Activated naive CD8-positive, alpha-beta T cell treated with anti-CD3 and anti-CD28 coated beads for 36 hours (primary cell): ENCODE measurements at regions not wholly inside any gene's neighbourhood (a gene's known extent, or its start where the extent isn't known, plus 50 kb on each side); places are given as distances from the start of the nearest gene placed in this dataset.

Experiments
- DNase-seq: peaks from one replicate; pipeline ENCODE4 v3.0.0; 2021
- H3K27ac Mint-ChIP-seq: one replicate; pipeline ENCODE4 v1.8.0; 2022; ENCODE audit warnings: mild to moderate bottlenecking, moderate library complexity, mixed read lengths
- H3K27me3 Mint-ChIP-seq: one replicate; pipeline ENCODE4 v1.8.0; 2022; ENCODE audit warnings: mild to moderate bottlenecking, mixed read lengths
- H3K36me3 Mint-ChIP-seq: one replicate; pipeline ENCODE4 v1.8.0; 2021; ENCODE audit warnings: mild to moderate bottlenecking, mixed read lengths
- H3K4me1 Mint-ChIP-seq: one replicate; pipeline ENCODE4 v1.8.0; 2021; ENCODE audit warnings: mixed read lengths
- H3K4me3 Mint-ChIP-seq: one replicate; pipeline ENCODE4 v1.8.0; 2022; ENCODE audit warnings: mild to moderate bottlenecking, moderate library complexity, mixed read lengths
- H3K9me3 Mint-ChIP-seq: one replicate; pipeline ENCODE4 v1.8.0; 2022; ENCODE audit warnings: mixed read lengths

DNA sequence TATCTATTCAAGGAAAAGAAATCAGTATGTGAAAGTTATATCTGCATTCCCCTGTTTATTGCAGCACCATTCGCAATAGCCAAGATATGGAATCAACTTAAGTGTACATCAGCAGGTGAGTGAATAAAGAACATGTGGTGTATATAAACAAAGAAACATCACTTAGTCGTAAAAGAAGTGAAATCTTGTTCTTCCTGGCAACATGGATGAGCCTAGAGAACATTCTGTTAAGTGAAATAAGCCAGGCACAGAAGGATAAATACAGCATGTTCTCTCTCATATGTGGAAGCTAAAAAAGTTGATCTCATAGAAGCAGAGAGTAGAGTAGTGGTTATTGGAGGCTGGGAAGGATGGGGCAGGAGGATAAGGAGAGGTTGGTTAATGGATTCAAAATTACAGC is 287.9 kb upstream of the FERMT1 start:
- H3K9me3 Mint-ChIP-seq = no peaks in the 10 kb centered on the region
- H3K4me1 Mint-ChIP-seq = no peaks in the 10 kb centered on the region
- no peak overlapping the region for H3K27ac Mint-ChIP-seq
- no peaks in the 10 kb centered on the region for H3K36me3 Mint-ChIP-seq
- no peak overlapping the region for H3K4me3 Mint-ChIP-seq
- DNase-seq = no peak
- peaks cover 3% of the 10 kb centered on the region for H3K27me3 Mint-ChIP-seq

DNA sequence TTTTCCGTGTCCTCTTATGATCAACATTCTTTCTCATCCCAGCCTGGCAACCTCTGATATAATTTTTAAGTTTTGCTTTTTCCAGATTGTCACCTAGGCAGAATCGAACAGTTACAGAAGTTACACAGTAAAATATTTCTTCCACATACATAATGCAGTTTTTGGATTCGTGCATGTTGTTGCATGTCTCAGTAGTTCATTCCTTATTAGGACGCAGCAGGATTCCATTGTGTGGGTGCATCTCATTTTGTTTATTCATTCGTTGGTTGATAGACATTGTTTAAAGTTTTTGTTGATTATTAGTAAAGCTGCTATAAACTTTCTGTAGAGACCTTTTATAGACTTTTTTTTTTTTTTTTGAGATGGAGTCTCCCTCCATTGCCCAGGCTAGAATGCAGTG is 284.3 kb upstream of the FERMT1 start:
- DNase-seq = no peak
- Mint-ChIP-seq H3K27me3 (peaks cover 3% of the 10 kb centered on the region), H3K4me1 (no peaks in the 10 kb centered on the region), H3K36me3 (no peaks in the 10 kb centered on the region), H3K4me3 (no peak overlapping the region), H3K27ac (no peak overlapping the region), H3K9me3 (peaks cover 2% of the 10 kb centered on the region)

DNA sequence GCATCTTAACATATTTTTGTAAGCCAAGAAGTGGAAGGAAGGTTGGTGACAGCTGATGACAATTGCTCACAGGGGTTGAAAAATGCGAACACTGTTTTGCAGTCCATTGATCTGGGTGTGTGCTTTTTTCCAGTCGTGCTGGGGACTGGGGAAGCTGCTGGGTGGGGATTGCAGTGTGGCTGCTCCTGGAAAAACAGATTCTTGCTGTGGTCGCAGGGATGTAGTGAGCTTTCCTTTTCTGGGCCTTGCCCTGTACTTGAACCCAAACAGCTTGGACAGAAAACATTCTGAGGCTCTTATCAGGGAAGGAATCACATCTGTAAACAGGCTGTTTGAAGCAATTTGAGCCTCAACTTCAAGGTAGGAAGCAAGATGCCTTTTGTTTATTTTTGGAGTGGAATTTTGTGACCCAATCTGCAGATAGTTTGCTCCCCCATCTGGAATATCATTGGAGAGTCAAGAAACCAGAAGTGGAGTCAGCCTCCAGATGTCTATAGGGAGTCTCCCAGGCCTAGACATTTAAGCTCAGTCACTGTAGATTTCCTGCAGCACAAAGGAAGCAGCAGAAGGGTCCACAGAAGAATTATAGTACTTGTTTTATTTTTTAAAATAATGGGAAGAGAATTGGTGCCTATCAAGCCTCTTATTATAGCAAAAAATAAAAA is 279.2 kb upstream of the FERMT1 start:
- H3K27ac Mint-ChIP-seq = no peak overlapping the region
- H3K4me1 Mint-ChIP-seq = no peaks in the 10 kb centered on the region
- no peak for DNase-seq

DNA sequence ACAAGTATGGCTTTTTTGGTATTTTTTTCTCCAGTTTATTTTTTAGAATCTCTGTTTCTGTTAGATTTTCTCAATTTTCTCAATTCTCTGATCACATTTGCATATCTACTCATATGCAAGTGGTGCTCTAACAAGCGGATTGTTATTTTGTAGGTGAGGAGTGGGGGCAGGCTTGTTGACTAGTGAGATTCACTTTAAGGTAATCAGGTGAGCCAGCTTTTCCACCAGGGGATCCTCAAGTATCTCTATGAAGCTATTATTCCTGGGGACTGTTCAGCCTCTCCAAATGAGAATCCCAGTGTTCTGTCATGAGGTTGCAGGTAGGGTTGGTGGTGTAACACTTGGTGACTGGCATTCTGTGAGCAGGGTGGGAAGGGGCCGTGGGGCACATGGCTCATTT is 274.3 kb upstream of the FERMT1 start:
- H3K4me3 Mint-ChIP-seq = no peak overlapping the region

More for the DNA sequence above, 279.2 kb upstream of the FERMT1 start:
- H3K27me3 Mint-ChIP-seq = peaks cover 5% of the 10 kb centered on the region
- no peaks in the 10 kb centered on the region for H3K36me3 Mint-ChIP-seq
- H3K9me3 Mint-ChIP-seq = peaks cover 2% of the 10 kb centered on the region
- no peak overlapping the region for H3K4me3 Mint-ChIP-seq

DNA sequence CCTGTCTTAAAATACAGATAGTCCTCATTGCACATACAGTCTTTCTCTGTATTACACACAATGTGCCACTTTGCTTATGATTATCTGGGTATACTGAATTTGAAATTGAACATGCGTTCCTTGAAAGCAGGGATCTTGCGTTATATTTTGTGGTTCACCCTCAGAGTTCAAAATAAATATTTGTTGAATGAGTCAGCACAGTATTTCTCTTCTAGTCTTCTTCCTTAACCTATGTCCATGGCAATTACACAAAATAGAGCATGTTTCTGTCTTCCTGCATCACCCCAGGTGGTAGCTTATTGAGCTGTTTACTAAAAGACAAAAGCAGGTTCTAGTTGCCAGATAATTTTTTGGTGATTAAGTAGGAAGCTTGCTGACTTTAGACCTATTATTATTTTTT is 272.9 kb upstream of the FERMT1 start:
- no peak for DNase-seq
- no peaks in the 10 kb centered on the region for H3K36me3 Mint-ChIP-seq
- peaks cover 5% of the 10 kb centered on the region for H3K27me3 Mint-ChIP-seq
- no peaks in the 10 kb centered on the region for H3K4me1 Mint-ChIP-seq
- H3K9me3 Mint-ChIP-seq = no peaks in the 10 kb centered on the region
- no peak overlapping the region for H3K4me3 Mint-ChIP-seq
- H3K27ac Mint-ChIP-seq = no peak overlapping the region

More for the DNA sequence above, 274.3 kb upstream of the FERMT1 start:
- peaks cover 5% of the 10 kb centered on the region for H3K27me3 Mint-ChIP-seq
- H3K9me3 Mint-ChIP-seq = no peaks in the 10 kb centered on the region
- H3K4me1 Mint-ChIP-seq = no peaks in the 10 kb centered on the region
- H3K36me3 Mint-ChIP-seq = no peaks in the 10 kb centered on the region
- no peak overlapping the region for H3K27ac Mint-ChIP-seq
- no peak for DNase-seq

DNA sequence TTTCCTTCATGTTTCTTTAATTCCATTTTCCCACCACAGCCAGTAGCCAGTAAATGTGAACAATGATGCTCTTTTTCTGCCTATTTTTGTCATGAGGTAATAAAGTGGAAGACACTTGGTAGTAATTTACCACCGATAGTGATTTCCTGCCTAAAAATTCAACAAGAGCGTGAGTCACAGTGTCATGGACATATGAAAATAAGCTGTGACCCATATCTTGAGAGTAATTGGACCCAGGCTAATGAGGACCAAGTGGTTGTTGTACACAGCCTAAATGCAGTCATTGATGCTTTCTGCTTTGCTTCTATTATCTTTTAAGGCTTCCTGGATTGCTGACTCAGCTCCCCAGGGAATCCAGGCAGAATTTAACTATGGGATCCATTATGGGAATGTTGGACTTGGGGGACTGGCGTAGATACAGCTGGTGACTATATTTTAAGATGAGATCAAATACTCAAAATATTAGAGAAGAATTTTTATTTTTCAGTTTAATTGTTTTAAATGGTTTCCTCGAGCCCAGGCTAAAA is 265.9 kb upstream of the FERMT1 start:
- DNase-seq = no peak
- Mint-ChIP-seq H3K9me3 (no peaks in the 10 kb centered on the region), H3K4me3 (no peak overlapping the region), H3K4me1 (no peaks in the 10 kb centered on the region), H3K27me3 (no peaks in the 10 kb centered on the region), H3K36me3 (no peaks in the 10 kb centered on the region), H3K27ac (no peak overlapping the region)

DNA sequence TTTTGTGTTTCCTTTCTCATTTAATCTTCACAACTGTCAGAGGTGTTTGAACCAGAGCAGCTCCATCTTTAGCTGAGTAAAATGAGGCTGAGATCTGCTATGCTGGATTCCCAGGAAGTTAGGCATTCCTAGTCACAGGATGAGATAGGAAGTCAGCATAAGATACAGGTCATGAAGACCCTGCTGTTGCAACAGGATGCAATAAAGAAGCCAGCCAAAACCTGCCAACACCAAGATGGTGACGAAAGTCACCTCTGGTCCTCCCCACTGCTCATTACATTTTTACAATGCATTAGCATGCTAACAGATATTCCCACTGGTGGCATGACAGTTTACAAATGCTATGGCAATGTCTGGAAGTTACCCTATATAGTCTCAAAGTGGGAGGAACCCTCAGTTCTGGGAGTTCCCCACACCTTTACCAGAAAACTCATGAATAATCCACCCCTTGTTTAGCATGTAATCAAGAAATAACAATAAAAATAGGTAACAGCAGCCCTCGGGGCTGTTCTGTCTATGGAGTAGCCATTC is 262.2 kb upstream of the FERMT1 start:
- Mint-ChIP-seq H3K36me3 (no peaks in the 10 kb centered on the region), H3K4me1 (no peaks in the 10 kb centered on the region), H3K27ac (no peak overlapping the region), H3K4me3 (no peak overlapping the region), H3K9me3 (no peaks in the 10 kb centered on the region), H3K27me3 (no peaks in the 10 kb centered on the region)
- no peak for DNase-seq

DNA sequence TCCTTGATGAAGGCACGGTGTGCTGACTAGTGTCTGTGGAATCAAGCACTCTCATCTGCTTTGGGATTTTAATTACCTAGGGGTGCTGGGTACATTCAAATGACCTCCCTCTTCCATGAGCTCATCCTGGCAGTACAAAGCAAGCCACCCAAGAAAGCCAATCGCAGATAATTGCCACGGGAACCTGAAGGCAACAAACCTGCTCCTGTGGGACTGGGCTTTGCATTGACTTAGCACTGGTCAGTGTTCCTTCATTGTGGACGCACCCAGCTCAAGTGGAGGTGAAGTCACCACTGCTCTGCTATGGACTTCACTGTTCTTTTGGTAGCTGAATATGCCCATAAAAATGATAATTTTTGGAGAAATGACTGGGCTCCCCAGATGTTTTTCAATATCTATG is 261.6 kb upstream of the FERMT1 start:
- Mint-ChIP-seq H3K27ac (no peak overlapping the region), H3K4me1 (no peaks in the 10 kb centered on the region)
- DNase-seq = no peak

DNA sequence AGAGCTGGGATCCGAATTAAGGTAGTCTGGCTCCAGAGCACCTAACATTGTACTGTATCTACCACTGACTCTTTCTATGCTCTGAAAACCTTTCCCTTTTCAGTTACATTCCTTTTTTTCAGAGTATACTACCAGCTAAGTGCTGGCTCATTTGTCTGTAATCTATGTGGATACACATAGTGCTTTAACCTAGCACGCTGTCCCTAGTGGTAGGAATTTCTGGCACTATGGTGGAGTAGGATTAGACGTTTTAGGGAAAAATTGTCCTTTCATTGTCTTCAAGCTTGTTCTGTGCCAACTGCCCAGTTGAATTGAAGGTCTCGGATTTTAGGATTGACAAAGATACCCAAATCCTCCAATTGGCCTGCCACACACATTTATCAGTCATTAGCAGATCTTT is 259.1 kb upstream of the FERMT1 start:
- no peaks in the 10 kb centered on the region for H3K36me3 Mint-ChIP-seq
- H3K27me3 Mint-ChIP-seq = no peaks in the 10 kb centered on the region
- no peaks in the 10 kb centered on the region for H3K4me1 Mint-ChIP-seq
- DNase-seq = no peak
- H3K27ac Mint-ChIP-seq = no peak overlapping the region
- no peak overlapping the region for H3K4me3 Mint-ChIP-seq
- H3K9me3 Mint-ChIP-seq = peaks cover 1% of the 10 kb centered on the region

More for the DNA sequence above, 261.6 kb upstream of the FERMT1 start:
- H3K27me3 Mint-ChIP-seq = no peaks in the 10 kb centered on the region
- H3K36me3 Mint-ChIP-seq = no peaks in the 10 kb centered on the region
- H3K4me3 Mint-ChIP-seq = no peak overlapping the region
- H3K9me3 Mint-ChIP-seq = no peaks in the 10 kb centered on the region

DNA sequence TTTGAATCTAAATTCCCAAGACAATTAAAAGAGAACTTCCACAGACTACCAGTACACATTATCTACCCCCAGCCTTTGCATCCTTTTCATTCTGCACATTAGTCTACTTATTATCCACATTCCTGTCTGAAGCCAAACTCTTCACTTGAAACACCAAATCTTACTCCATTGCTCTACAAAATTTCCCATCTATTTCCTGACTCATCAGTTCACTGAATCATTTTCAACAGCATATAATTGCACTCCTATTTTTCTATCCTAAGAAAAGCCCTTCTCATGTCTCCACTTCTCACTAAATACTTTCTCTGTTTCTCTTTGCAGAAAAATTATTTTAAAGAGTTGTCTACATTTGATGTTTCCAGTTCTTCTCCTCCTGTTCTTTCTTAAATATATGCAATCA is 239.4 kb upstream of the FERMT1 start:
- Mint-ChIP-seq H3K27me3 (peaks cover 5% of the 10 kb centered on the region), H3K4me3 (no peak overlapping the region), H3K36me3 (no peaks in the 10 kb centered on the region), H3K27ac (no peak overlapping the region), H3K4me1 (no peaks in the 10 kb centered on the region), H3K9me3 (no peaks in the 10 kb centered on the region)
- no peak for DNase-seq

DNA sequence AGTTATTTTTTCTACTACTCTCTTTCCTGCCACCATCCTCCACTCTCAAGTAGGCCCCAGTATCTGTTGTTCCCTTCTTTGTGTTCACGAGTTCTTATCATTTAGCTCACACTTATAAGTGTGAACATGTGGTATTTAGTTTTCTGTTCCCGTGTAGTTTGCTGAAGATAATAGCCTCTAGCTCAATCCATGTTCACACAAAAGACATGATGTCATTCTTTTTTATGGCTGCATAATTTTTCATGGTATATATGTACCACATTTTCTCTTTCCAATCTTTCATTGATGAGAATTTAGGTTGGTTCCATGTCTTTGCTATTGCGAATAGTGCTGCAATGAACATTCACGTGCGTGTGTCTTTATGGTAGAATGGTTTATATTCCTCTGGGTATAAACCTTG is 237.9 kb upstream of the FERMT1 start:
- Mint-ChIP-seq H3K9me3 (no peaks in the 10 kb centered on the region), H3K4me3 (no peak overlapping the region), H3K27me3 (no peaks in the 10 kb centered on the region), H3K4me1 (no peaks in the 10 kb centered on the region), H3K36me3 (no peaks in the 10 kb centered on the region), H3K27ac (no peak overlapping the region)
- DNase-seq = no peak

DNA sequence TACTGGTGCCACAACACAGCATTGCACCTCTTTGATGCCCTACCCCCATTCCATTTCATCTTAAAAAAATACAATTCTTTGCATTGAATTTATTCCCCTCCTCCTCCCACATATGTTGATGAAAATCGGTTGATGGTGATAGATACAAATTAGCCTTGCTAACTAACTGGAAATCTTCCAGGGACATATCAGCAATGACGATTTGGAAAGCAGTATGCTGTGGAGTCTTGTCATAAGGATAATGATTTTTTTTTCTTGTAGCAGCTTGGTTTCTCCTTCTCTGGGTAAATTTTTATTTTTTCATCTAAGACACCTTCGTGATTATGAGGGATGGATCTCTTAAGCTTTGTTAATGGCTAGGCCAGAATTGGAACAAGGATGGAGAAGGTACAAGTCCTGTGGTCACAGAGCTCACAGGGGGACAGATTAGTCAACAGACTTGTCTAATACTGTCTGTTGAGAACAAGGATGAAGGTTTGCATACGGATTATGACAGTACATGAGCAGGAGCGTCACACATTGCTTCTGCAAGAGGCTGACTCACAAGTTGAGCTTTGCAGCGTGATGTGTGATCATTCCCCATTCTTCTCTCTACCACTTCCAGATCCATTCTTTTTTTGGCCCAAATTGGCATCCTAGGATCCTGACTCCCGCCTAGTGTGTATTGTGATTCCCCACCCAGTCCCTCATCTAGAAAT is 233.1 kb upstream of the FERMT1 start:
- H3K27me3 Mint-ChIP-seq = no peaks in the 10 kb centered on the region
- no peaks in the 10 kb centered on the region for H3K36me3 Mint-ChIP-seq

DNA sequence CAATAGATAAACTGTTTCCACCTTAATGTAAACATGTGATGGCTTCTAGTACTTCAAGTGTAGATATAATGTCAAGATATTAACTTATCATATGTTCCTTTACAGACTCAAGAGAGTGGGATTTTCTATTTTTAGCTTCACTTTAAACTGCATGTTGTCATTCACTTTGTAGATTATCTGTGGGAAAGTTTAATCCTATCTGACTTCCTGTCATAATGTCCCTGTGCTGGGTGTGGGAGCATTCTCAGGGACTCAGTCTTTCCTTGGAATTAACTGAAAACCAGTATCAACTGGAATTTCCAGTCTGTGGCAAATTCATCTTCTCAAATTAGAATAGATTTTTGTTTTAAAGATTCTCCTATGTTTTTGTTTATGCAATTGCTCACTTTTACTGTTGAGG is 226.1 kb upstream of the FERMT1 start:
- Mint-ChIP-seq H3K4me1 (no peaks in the 10 kb centered on the region), H3K36me3 (no peaks in the 10 kb centered on the region), H3K27ac (no peak overlapping the region), H3K9me3 (no peaks in the 10 kb centered on the region), H3K27me3 (no peaks in the 10 kb centered on the region), H3K4me3 (no peak overlapping the region)
- DNase-seq = no peak

More for the DNA sequence above, 233.1 kb upstream of the FERMT1 start:
- H3K9me3 Mint-ChIP-seq = no peaks in the 10 kb centered on the region
- no peak overlapping the region for H3K27ac Mint-ChIP-seq
- no peak overlapping the region for H3K4me3 Mint-ChIP-seq
- H3K4me1 Mint-ChIP-seq = no peaks in the 10 kb centered on the region
- no peak for DNase-seq

DNA sequence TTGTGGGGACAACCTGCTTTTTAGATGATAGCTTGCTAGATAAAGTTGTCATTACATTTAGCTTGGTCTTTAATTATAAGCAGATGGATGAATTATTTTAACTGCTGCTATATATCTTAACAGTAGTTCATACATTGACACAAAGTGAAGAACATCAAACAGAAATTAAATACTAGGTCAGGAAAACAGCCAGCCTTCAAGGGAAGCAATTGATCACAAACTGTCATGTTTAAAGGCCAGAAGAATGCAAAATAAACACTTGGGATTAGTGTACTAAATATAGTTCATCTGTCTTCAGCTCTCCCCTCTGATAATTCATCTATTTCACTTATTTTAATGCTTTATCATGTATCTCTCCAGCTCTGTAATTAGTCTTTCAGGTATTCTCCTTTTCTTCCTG is 225.1 kb upstream of the FERMT1 start:
- DNase-seq = no peak
- Mint-ChIP-seq H3K4me3 (no peak overlapping the region), H3K9me3 (no peaks in the 10 kb centered on the region), H3K36me3 (no peaks in the 10 kb centered on the region), H3K27ac (no peak overlapping the region), H3K4me1 (no peaks in the 10 kb centered on the region), H3K27me3 (no peaks in the 10 kb centered on the region)

DNA sequence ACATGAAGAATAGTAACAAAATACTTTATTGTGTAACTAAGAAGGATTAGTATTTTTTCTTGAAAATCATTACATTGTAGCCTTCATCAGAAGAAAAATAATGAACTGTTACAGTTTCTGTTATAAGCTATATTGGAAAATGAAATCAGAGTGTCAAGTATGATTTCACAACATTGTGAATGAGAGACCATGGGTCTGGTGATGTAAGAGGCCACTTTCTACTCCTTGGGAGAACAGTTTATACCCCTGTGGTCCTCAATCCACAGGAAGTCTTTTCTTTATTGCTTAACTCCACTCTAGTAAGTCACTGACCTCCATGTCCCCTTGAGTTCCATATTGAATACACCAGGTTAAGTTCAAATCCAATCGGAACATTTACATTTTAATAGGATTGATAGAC is 218.7 kb upstream of the FERMT1 start:
- no peaks in the 10 kb centered on the region for H3K27me3 Mint-ChIP-seq

DNA sequence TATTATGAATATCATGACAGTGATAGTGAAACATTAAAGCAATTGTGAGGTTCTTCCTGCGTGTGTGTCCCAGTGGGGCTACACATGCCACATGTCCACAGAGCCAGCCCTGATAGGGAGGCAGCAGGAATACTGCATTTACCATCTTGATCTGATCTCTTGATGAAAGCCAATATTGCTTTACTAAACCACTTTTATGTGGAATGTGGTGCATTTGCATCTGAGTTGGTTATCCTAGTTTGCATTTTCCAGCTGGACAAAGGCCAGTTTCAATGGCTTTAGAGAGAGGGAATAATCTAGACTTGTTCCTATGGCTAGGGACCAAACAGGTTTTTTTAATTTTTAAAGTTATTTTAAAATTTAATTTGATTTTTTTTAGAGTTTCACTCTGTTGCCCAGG is 216.3 kb upstream of the FERMT1 start:
- Mint-ChIP-seq H3K9me3 (no peaks in the 10 kb centered on the region), H3K4me3 (no peak overlapping the region), H3K4me1 (no peaks in the 10 kb centered on the region), H3K27me3 (no peaks in the 10 kb centered on the region), H3K36me3 (no peaks in the 10 kb centered on the region), H3K27ac (no peak overlapping the region)
- DNase-seq = no peak

More for the DNA sequence above, 218.7 kb upstream of the FERMT1 start:
- H3K27ac Mint-ChIP-seq = no peak overlapping the region
- H3K36me3 Mint-ChIP-seq = no peaks in the 10 kb centered on the region
- H3K9me3 Mint-ChIP-seq = no peaks in the 10 kb centered on the region
- no peak overlapping the region for H3K4me3 Mint-ChIP-seq
- H3K4me1 Mint-ChIP-seq = no peaks in the 10 kb centered on the region
- DNase-seq = no peak
